Duodenal mucosa (tissue), 2 donors: ENCODE measurements at regions not wholly inside any gene's neighbourhood (a gene's known extent, or its start where the extent isn't known, plus 50 kb on each side); places are given as distances from the start of the nearest gene placed in this dataset.

Experiments
- H3K27ac ChIP-seq: one replicate; pipeline ENCODE4 v1.7.0; 2013; ENCODE audit warnings: low read depth, low read length
- H3K27me3 ChIP-seq, 2 donors: one replicate each; pipeline ENCODE4 v1.7.0; 2013; ENCODE audit warnings: low read length in 2 of 2, control low read depth in 1 of 2; ENCODE audit not compliant: insufficient read depth in 2 of 2, control insufficient read depth in 1 of 2
- H3K36me3 ChIP-seq, 2 donors: one replicate each; pipeline ENCODE4 v1.7.0; 2013; ENCODE audit warnings: low read length in 2 of 2, control low read depth in 1 of 2; ENCODE audit not compliant: insufficient read depth in 2 of 2, control insufficient read depth in 1 of 2
- H3K4me1 ChIP-seq, 2 donors: one replicate each; pipeline ENCODE4 v1.7.0; 2013; ENCODE audit warnings: low read length in 2 of 2, control low read depth in 1 of 2; ENCODE audit not compliant: insufficient read depth in 2 of 2, control insufficient read depth in 1 of 2
- H3K4me3 ChIP-seq, 2 donors: one replicate each; pipeline ENCODE4 v1.7.0; 2013; ENCODE audit warnings: low read length in 2 of 2, low read depth in 1 of 2
- H3K9ac ChIP-seq, 2 donors: one replicate each; pipeline ENCODE4 v1.7.0; 2013; ENCODE audit warnings: low read length in 2 of 2, low read depth in 1 of 2
- H3K9me3 ChIP-seq, 2 donors: one replicate each; pipeline ENCODE4 v1.7.0; 2013; ENCODE audit warnings: low read length in 2 of 2, control low read depth in 1 of 2; ENCODE audit not compliant: control insufficient read depth in 1 of 2

- no peak overlapping the region for H3K9ac ChIP-seq
- H3K36me3 ChIP-seq: no peaks in the 10 kb centered on the region
- no peaks in the 10 kb centered on the region for H3K27me3 ChIP-seq
- no peak overlapping the region for H3K4me3 ChIP-seq
- no peaks in the 10 kb centered on the region for H3K9me3 ChIP-seq
- H3K4me1 ChIP-seq: peaks cover 0 to 5% of the 10 kb centered on the region in 2 donors
- no peak overlapping the region for H3K27ac ChIP-seq
Observed at GRCh38 chr18:56248610-56249235, 389.7 kb downstream of the TXNL1 start.

- Histone ChIP-seq H3K4me1 (peaks cover 0 to 5% of the 10 kb centered on the region in 2 donors), H3K9me3 (no peaks in the 10 kb centered on the region), H3K36me3 (no peaks in the 10 kb centered on the region)
Observed at GRCh38 chr18:56246916-56247315, 391.5 kb downstream of the TXNL1 start.

GRCh38 chr18:56245866-56246580, 392.4 kb downstream of the TXNL1 start:
- Histone ChIP-seq H3K4me3 (no peak overlapping the region), H3K4me1 (peaks cover 0 to 5% of the 10 kb centered on the region in 2 donors), H3K27me3 (no peaks in the 10 kb centered on the region), H3K9ac (no peak overlapping the region), H3K9me3 (no peaks in the 10 kb centered on the region), H3K27ac (no peak overlapping the region), H3K36me3 (no peaks in the 10 kb centered on the region)

More at GRCh38 chr18:56246916-56247315, 391.5 kb downstream of the TXNL1 start:
- H3K27ac ChIP-seq: no peak overlapping the region
- no peak overlapping the region for H3K4me3 ChIP-seq
- no peaks in the 10 kb centered on the region for H3K27me3 ChIP-seq
- H3K9ac ChIP-seq: no peak overlapping the region

GRCh38 chr18:56240405-56240804, 398.0 kb downstream of the TXNL1 start:
- no peak overlapping the region for H3K9ac ChIP-seq
- H3K27me3 ChIP-seq: no peaks in the 10 kb centered on the region
- no peaks in the 10 kb centered on the region for H3K36me3 ChIP-seq
- H3K4me3 ChIP-seq: no peak overlapping the region
- no peak overlapping the region for H3K27ac ChIP-seq
- H3K9me3 ChIP-seq: no peaks in the 10 kb centered on the region
- peaks cover 0 to 2% of the 10 kb centered on the region in 2 donors for H3K4me1 ChIP-seq

GRCh38 chr18:56238576-56238975, 399.8 kb downstream of the TXNL1 start:
- H3K36me3 ChIP-seq: no peaks in the 10 kb centered on the region
- H3K4me3 ChIP-seq: no peak overlapping the region
- H3K9ac ChIP-seq: no peak overlapping the region
- no peak overlapping the region for H3K27ac ChIP-seq
- peaks cover 0 to 4% of the 10 kb centered on the region in 2 donors for H3K4me1 ChIP-seq
- H3K27me3 ChIP-seq: no peaks in the 10 kb centered on the region
- no peaks in the 10 kb centered on the region for H3K9me3 ChIP-seq

- H3K9me3 ChIP-seq: no peaks in the 10 kb centered on the region
- H3K4me1 ChIP-seq: peaks cover 0 to 4% of the 10 kb centered on the region in 2 donors
- H3K4me3 ChIP-seq: no peak overlapping the region
- H3K27me3 ChIP-seq: no peaks in the 10 kb centered on the region
- H3K27ac ChIP-seq: no peak overlapping the region
- H3K36me3 ChIP-seq: no peaks in the 10 kb centered on the region
- H3K9ac ChIP-seq: no peak overlapping the region
Observed at GRCh38 chr18:56235481-56236013, 402.8 kb downstream of the TXNL1 start.

- H3K27ac ChIP-seq: no peak overlapping the region
- no peak overlapping the region for H3K4me3 ChIP-seq
- no peak overlapping the region for H3K9ac ChIP-seq
- no peaks in the 10 kb centered on the region for H3K36me3 ChIP-seq
- H3K9me3 ChIP-seq: no peaks in the 10 kb centered on the region
- peaks cover 0 to 4% of the 10 kb centered on the region in 2 donors for H3K4me1 ChIP-seq
- no peaks in the 10 kb centered on the region for H3K27me3 ChIP-seq
Observed at GRCh38 chr18:56235071-56235470, 403.3 kb downstream of the TXNL1 start.

GRCh38 chr18:56233595-56233994, 404.8 kb downstream of the TXNL1 start:
- Histone ChIP-seq H3K4me3 (no peak overlapping the region), H3K36me3 (no peaks in the 10 kb centered on the region), H3K9me3 (no peaks in the 10 kb centered on the region), H3K4me1 (peaks cover 0 to 4% of the 10 kb centered on the region in 2 donors), H3K9ac (no peak overlapping the region), H3K27me3 (no peaks in the 10 kb centered on the region), H3K27ac (no peak overlapping the region)

GRCh38 chr18:56226025-56226424, 412.4 kb downstream of the TXNL1 start:
- Histone ChIP-seq H3K27ac (no peak overlapping the region), H3K4me1 (no peaks in the 10 kb centered on the region), H3K9me3 (no peaks in the 10 kb centered on the region), H3K27me3 (no peaks in the 10 kb centered on the region), H3K9ac (no peak overlapping the region), H3K36me3 (no peaks in the 10 kb centered on the region), H3K4me3 (no peak overlapping the region)
